HG03025 (cell line): ENCODE measurements at regions not wholly inside any gene's neighbourhood (a gene's known extent, or its start where the extent isn't known, plus 50 kb on each side); places are given as distances from the start of the nearest gene placed in this dataset.
"Not testable (repeated sequence)": the region's sequence is repeated elsewhere in the genome, so short reads cannot be mapped to it uniquely, and the experiment has no call there.

Experiments
- ATAC-seq: cut with Tn5 transposase; IDR thresholded peaks from one replicate; pipeline ENCODE4 v1.9.1; 2021; ENCODE audit warnings: mild to moderate bottlenecking, moderate library complexity; ENCODE audit not compliant: unreplicated experiment, low FRiP score

GRCh38 chr3:43236008-43236407, 50.3 kb upstream of the SNRK start:
- no peak for ATAC-seq

- ATAC-seq, result no peak
Measured at GRCh38 chr3:43233062-43233461, 53.3 kb upstream of the SNRK start.

- ATAC-seq, result no peak
Measured at GRCh38 chr3:43231276-43232000, 54.9 kb upstream of the SNRK start.

- not testable (repeated sequence) for ATAC-seq
Measured at GRCh38 chr3:43229865-43230264, 56.5 kb upstream of the SNRK start.

- ATAC-seq, result not testable (repeated sequence)
Measured at GRCh38 chr3:43227685-43228084, 58.7 kb upstream of the SNRK start.

- ATAC-seq, result no peak
Measured at GRCh38 chr3:43224405-43225073, 61.8 kb upstream of the SNRK start.

GRCh38 chr3:43223670-43224364, 62.5 kb upstream of the SNRK start:
- no peak for ATAC-seq

GRCh38 chr3:43222590-43222989, 63.8 kb upstream of the SNRK start:
- no peak for ATAC-seq

GRCh38 chr3:43221076-43221475, 65.3 kb upstream of the SNRK start:
- no peak for ATAC-seq

- ATAC-seq, result no peak
Measured at GRCh38 chr3:43219616-43220015, 66.7 kb upstream of the SNRK start.

- ATAC-seq, result no peak
Measured at GRCh38 chr3:43218921-43219320, 67.4 kb upstream of the SNRK start.

GRCh38 chr3:43218156-43218555, 68.2 kb upstream of the SNRK start:
- ATAC-seq, result no peak

GRCh38 chr3:43217633-43218032, 68.7 kb upstream of the SNRK start:
- no peak for ATAC-seq

GRCh38 chr3:43217206-43217605, 69.1 kb upstream of the SNRK start:
- ATAC-seq, result no peak

GRCh38 chr3:43215663-43216275, 70.6 kb upstream of the SNRK start:
- ATAC-seq, result no peak

- ATAC-seq, result no peak
Measured at GRCh38 chr3:43215138-43215537, 71.2 kb upstream of the SNRK start.

GRCh38 chr3:43214616-43215015, 71.7 kb upstream of the SNRK start:
- ATAC-seq, result no peak

GRCh38 chr3:43213631-43214030, 72.7 kb upstream of the SNRK start:
- ATAC-seq, result no peak

GRCh38 chr3:43212914-43213611, 73.3 kb upstream of the SNRK start:
- no peak for ATAC-seq

GRCh38 chr3:43211681-43212080, 74.7 kb upstream of the SNRK start:
- no peak for ATAC-seq
